NCI-H2227 (cell line): ENCODE measurements at regions not wholly inside any gene's neighbourhood (a gene's known extent, or its start where the extent isn't known, plus 50 kb on each side); places are given as distances from the start of the nearest gene placed in this dataset.
"Not testable (repeated sequence)": the region's sequence is repeated elsewhere in the genome, so short reads cannot be mapped to it uniquely, and the experiment has no call there.

ENCODE experiments used
- DNase-seq: peaks from one replicate; lab custom pipeline; 2025; ENCODE audit not compliant: unreplicated experiment; lab: John Stamatoyannopoulos, UW

DNA sequence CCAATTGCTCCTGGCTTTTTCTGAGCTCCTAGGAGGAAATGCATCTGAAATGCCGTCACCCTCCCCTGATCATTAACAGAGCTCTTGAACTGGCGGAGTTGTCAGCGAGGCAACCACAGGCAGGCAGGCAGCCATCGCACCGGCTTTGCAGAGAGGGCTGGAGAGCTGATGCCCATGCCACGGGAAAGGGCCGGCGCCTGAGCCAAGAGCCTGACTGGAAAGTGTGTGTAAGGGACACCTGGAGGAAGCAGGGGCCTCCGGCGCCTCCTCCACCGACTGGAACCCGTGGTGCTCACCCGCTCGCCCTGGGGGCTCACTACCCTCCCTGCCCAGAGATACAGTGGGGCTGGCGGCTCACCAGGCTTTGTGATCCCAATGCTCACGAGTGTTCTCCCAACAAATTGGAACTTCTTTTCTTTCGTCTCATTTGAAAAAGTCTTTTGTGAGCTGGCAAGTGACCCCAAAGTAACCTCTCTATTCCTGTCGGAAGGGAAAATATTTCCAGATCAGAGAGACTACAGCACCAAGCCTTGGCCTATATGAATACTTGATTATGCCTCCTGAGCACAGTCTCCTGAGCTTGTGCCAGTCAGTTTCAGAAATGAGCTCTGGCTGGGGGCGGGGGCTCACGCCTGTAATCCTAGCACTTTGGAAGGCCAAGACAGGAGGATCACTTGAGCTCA is 97.7 kb upstream of the SLC25A33 start:
- peak; percentile 34 for DNase-seq

GRCh38 chr1:9442278-9442846 is 96.9 kb upstream of the SLC25A33 start:
- DNase-seq = no peak

- no peak for DNase-seq
These were observed 96.3 kb upstream of the SLC25A33 start for GRCh38 chr1:9442986-9443385.

DNA sequence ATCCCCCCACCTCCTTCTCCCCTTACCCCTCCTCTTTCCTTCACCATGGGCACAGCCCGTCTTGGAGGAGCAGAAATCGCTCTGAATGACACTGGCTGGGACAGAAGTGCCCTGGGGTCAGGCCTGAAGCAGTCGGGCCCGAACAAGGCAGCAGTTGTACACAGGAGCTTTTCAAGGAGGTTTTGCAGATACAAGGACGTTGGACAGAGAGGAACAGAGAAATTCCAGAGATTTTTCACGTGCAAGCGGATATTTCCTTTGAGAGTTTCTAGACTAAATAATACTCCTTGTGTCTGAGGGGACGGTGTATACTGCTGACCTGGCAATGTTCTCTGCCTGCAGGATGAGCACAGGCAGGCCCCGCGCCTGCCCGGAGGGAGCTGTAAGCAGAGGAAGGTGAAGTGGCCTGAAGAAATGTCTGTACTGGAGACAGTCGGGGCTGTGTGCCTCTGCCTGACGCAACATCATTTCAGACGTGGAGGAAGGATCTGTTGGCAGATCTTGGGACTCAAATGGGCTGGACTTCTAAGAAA is 95.3 kb upstream of the SLC25A33 start:
- no peak for DNase-seq

- DNase-seq = no peak
These were observed 94.7 kb upstream of the SLC25A33 start for GRCh38 chr1:9444532-9444931.

DNA sequence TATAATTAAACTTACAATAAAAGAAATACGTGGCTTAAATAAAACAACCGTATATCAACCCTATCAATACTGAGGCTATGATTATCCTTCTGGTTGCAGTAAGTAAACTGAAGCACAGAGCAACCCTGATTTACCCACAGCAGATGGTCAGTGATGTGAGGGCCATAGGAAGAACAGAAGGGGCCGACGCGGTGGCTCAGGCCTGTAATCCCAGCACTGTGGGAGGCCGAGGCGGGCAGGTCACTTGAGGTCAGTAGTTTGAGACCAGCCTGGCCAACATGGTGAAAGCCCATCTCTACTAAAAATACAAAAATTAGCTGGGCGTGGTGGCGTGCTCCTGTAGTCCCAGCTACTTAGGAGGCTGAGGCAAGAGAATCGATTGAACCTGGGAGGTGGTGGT is 94.2 kb upstream of the SLC25A33 start:
- DNase-seq = not testable (repeated sequence)

GRCh38 chr1:9447215-9447960 is 91.9 kb upstream of the SLC25A33 start:
- no peak for DNase-seq

GRCh38 chr1:9448132-9449109 is 90.8 kb upstream of the SLC25A33 start:
- peak; percentile 14 for DNase-seq

- no peak for DNase-seq
These were observed 90.1 kb upstream of the SLC25A33 start for GRCh38 chr1:9449110-9449627.

GRCh38 chr1:9449976-9450696 is 89.1 kb upstream of the SLC25A33 start:
- no peak for DNase-seq

DNA sequence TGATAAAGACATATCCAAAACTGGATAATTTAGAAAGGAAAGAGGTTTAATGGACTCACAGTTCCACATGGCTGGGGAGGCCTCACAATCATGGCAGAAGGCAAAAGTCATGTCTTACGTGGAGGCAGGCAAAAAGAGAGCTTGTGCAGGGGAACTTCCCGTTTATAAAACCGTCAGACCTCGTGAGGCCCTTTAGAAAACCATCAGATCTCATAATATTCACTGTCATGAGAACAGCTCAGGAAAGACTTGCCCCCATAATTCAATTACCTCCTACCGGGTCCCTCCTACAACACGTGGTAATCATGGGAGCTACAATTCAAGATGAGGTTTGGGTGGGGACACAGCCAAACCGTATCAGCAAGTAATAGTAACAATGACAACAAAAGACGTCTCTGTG is 88.2 kb upstream of the SLC25A33 start:
- DNase-seq = no peak

DNA sequence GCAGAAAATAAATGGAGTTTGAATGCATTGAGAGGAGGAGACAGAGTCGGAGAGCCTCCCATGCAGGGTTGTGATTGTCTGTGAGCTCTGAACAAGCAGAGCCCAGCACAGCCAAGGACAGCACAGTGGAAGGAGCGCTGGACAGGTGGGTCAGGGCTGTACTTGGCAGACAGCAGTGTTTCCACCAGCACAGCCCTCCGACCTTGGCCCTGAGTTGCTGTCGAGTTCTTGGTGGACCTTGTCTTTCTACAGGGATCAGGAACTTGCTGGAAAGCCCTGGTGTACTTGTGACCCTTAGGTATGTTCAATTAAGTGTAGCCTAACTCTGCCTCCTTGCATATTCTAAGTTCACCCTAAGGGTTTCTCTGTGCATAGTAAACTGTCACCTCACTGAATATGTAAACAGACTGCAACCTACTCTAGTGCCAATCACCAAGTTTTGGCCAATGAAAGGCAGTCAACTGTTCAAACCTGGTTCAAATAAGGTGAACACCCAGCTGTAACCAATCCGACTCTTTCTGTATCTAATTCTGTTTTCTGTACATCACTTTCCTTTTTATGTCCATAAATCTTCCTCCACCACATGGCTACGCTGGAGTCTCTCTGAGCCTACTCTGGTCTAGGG is 86.6 kb upstream of the SLC25A33 start:
- DNase-seq = no peak

- DNase-seq = no peak
These were observed 85.9 kb upstream of the SLC25A33 start for GRCh38 chr1:9453375-9453774.

DNA sequence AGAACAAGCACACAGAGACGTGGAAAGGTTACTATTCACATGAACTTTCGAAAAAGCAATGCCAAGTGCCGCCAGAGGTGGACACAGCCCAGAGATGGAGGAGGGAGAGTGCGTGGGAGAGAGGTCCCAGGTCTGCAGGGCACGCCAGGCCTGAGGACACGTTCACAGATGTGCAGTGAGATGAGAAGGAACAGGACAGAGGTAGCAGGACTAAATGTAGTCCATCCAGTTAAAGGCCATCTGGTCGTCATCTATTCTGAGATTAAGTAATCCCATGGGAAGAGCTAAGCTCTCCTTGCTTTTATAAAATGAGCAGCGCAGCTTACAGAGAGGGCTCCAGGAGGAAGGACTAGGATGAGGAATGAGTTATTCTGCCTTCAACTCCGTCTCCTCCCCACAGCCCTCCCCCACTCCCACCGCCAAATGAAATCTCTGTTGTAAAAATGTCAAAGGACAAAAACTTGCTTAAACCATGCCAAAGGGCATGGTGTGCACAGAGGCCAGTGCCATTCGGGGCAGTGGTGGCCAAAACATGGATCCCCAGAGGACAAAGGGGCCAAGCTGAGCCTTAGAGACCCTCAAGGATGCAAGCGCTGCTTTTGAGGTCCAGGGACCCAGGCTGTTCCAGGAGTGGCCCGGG is 85.4 kb upstream of the SLC25A33 start:
- DNase-seq = no peak

DNA sequence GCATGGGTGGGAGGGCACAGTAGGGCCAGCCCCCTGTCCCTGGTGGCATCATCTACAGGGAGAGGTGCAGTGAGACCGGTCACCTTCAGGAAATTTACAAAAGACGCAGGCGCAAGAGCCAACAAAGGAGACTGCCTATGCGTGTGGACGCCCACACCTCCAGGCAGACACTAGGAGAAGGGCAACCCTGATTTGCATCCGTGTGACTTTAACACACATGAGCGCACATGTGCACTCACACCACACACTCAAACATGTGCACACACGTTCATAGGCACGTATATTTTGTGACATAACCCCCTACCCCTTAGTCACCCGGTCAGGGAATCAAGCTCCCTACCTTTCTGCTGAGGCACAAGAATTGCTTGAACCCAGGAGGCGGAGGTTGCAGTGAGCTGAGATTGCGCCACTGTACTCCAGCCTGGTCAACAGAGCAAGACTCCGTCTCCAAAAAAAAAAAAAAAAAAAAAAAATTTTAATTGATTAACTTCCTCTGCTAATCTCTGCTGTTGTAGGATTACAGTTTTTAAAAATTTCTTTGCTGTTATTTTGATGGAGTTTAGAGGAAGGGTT is 84.7 kb upstream of the SLC25A33 start:
- DNase-seq = no peak

DNA sequence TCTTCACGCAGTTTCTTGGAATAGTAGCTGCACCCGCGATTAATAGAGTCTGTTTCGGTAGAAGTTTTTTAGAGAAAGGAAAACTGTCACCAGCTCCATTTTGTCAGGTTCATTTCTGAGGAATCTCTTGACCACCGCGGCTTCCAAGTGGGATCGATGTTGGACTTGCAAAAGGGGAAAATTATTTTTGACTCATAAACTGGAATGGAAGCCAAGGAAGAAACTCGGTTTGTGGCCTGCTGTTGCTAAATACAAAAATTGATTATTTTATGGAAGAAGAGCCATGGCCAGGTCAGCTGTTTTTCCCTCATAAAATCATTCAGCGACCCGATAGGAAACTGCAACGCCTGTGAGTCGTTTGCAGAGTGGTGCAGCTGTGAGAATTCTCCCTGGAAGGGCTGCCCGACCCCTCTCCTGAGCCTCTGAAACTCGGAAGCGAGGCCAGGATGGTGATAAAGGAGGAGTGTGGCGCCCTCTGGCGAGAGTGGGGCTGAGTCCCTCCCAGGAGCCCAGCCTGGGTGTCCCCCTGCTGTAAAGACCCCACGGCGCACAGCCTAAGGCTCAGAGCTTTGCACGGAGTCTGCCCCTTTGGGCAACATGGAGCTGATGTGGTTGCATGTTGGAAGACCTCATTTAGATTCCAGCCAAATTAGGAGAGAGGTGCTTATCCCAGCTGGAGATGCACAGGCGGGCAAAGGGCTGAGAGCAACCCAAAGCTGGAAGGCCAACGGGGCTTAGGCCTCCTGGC is 83.6 kb upstream of the SLC25A33 start:
- peak; percentile 39 for DNase-seq

DNA sequence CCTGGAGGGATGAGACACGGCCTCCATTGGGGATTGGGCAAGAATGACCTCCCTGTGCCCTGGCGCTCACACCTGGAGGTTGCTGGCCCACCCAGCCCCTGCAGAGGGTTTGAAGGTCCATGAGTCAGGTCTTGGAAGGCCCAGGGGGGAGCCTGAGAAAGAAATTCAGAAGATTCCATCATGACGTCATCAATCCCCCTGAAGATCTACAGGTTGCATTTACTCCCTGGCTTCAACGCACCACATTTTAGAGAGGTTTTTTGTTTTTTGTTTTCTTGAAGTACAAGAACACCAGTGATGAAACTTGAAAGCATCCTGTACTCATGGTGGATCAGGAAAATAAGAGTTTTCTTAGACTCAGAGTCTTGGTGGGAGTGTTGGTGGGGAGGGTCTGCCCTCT is 82.4 kb upstream of the SLC25A33 start:
- no peak for DNase-seq

- DNase-seq = no peak
These were observed 79.4 kb upstream of the SLC25A33 start for GRCh38 chr1:9459816-9460407.
